AG09309 (cell line): ENCODE measurements at regions not wholly inside any gene's neighbourhood (a gene's known extent, or its start where the extent isn't known, plus 50 kb on each side); places are given as distances from the start of the nearest gene placed in this dataset.
"Not testable (repeated sequence)": the region's sequence is repeated elsewhere in the genome, so short reads cannot be mapped to it uniquely, and the experiment has no call there.

Source experiments
- DNase-seq: peaks from one replicate; pipeline ENCODE4 v3.0.0-alpha.2; 2010; ENCODE audit warnings: low read depth
- H3K4me3 ChIP-seq: 2 replicates; pipeline ENCODE4 v1.5.1; 2011; ENCODE audit warnings: mild to moderate bottlenecking, low read depth, low read length, moderate library complexity; ENCODE audit not compliant: control insufficient read depth
- TF ChIP-seq, protein P1 (sequence below): IDR thresholded peaks from 2 replicates; pipeline ENCODE4 v1.5.1; 2011; ENCODE audit warnings: mild to moderate bottlenecking, low read depth, low read length, inconsistent platforms; ENCODE audit not compliant: insufficient read depth, control insufficient read depth; ENCODE audit errors: missing control alignments

DNA sequence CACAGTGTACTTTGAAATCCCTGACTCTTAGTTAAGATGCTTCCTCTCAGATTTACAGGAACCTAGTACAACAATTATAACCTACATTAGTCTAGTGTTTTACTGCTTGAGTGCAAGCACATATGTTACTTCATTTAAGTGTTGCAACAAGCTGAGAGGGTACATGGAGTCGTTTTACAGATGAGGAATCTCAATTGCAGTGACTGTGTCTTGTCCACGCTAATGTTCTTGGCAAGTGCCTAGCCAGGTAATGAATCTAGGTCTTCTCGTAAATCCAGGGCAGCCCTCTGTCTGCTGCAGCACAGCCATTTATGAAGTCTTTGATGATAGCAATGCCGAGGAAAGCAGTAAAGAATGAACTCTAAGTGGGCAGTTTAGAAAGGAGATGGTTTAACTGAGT, 384.4 kb upstream of the ARPP21 start:
- no peak overlapping the region for H3K4me3 ChIP-seq
- DNase-seq: no peak
- TF ChIP-seq, protein P1, sequence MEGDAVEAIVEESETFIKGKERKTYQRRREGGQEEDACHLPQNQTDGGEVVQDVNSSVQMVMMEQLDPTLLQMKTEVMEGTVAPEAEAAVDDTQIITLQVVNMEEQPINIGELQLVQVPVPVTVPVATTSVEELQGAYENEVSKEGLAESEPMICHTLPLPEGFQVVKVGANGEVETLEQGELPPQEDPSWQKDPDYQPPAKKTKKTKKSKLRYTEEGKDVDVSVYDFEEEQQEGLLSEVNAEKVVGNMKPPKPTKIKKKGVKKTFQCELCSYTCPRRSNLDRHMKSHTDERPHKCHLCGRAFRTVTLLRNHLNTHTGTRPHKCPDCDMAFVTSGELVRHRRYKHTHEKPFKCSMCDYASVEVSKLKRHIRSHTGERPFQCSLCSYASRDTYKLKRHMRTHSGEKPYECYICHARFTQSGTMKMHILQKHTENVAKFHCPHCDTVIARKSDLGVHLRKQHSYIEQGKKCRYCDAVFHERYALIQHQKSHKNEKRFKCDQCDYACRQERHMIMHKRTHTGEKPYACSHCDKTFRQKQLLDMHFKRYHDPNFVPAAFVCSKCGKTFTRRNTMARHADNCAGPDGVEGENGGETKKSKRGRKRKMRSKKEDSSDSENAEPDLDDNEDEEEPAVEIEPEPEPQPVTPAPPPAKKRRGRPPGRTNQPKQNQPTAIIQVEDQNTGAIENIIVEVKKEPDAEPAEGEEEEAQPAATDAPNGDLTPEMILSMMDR: no peak

DNA sequence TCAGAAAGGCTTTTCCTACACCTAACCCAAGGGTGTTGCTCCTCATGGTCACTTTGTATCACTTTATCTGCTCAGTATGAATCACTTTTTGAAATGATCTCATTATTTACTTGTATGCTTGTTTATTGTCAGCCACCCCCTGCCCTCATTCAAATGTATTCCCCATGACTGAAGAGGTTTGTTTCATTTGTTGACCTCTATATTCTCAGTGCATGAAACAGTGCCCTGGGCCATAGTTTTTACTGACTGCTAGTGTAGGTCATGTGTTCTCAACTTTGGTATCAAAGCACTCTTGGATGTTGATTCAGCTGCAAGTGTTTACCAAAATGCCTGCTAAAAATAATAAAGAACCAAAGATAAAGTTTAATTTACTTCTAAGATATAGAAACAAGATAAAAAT, 381.7 kb upstream of the ARPP21 start:
- H3K4me3 ChIP-seq: no peak overlapping the region
- DNase-seq: no peak
- TF ChIP-seq, protein P1: no peak

GRCh38 chr3:35262406-35262805, 376.9 kb upstream of the ARPP21 start:
- TF ChIP-seq, protein P1: no peak
- no peak overlapping the region for H3K4me3 ChIP-seq
- DNase-seq: no peak

DNA sequence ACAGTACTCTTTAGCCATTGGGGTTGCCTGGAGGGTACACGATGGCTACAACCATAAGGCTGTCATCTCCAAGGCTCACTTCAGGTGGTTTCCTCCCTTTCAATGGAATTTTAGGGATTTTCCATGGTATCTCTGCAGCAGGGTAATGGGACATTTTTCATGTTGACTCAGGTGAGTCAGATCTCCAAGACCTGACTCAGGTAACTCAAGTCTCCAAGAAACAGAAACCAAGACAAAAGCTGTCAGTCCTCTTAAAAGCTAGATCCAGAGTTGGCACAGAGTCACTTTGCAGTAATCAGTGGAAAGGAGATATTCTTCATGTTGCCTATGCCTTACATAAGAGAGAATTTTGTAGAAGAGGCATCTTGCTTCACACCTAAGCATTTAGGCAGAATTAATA, 375.8 kb upstream of the ARPP21 start:
- no peak for DNase-seq
- TF ChIP-seq, protein P1: no peak
- no peak overlapping the region for H3K4me3 ChIP-seq

- DNase-seq, H3K4me3 ChIP-seq: not testable (repeated sequence)
Measured at GRCh38 chr3:35266065-35266464, 373.3 kb upstream of the ARPP21 start.

- TF ChIP-seq, protein P1: no peak
- no peak for DNase-seq
- H3K4me3 ChIP-seq: no peak overlapping the region
Measured at GRCh38 chr3:35275768-35276167, 363.6 kb upstream of the ARPP21 start.

DNA sequence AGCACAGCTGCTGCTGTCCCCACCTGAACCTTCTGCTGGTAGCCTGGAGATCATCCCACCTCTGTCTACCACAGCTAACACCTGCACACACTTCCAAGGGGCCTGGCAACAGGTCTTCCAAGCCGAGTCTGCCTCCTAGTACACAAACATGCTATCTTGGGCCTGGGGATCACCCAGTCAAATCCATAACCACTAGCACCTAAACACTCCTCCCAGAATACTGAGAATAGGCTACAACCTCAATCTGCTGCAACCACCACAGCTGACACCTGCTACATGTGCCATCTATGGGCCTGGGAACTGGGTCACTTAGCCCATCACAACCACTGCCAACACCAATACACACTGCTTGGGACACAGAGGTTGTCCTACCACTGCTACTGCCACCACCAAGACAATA, 362.8 kb upstream of the ARPP21 start:
- TF ChIP-seq, protein P1: no peak
- no peak overlapping the region for H3K4me3 ChIP-seq
- no peak for DNase-seq
